Left colon (tissue), 2 donors: ENCODE measurements at regions not wholly inside any gene's neighbourhood (a gene's known extent, or its start where the extent isn't known, plus 50 kb on each side); places are given as distances from the start of the nearest gene placed in this dataset.
"Not testable (repeated sequence)": the region's sequence is repeated elsewhere in the genome, so short reads cannot be mapped to it uniquely, and the experiment has no call there.

Experiments
- ATAC-seq: fragments of 200-7000 bp; cut with Tn5 transposase; one replicate; pipeline ENCODE4 v1.9.1; 2020; ENCODE audit warnings: mild to moderate bottlenecking, moderate library complexity
- DNase-seq, 2 donors: peaks; one replicate each; pipeline ENCODE4 v3.0.0-alpha.2; 2020
- intact Hi-C, 2 donors: fragments of 100-400 bp; cut with DNase I in 1 of 2; cut with micrococcal nuclease in 1 of 2; formaldehyde crosslinking; loops; one replicate each; pipeline versions ENCODE4 v1.11.2 to v1.14.0; 2022; cut with DNase I, micrococcal nuclease
- donor health status: DM: no; HTN: no; CAD: no.
- donor health status: DM: yes; HTN: yes; CAD: no.

- ATAC-seq, DNase-seq, intact Hi-C loops: not testable (repeated sequence)
These were observed 729.2 kb downstream of the PRIM2 start for GRCh38 chr6:58046584-58046983.

- intact Hi-C loops, DNase-seq, ATAC-seq: not testable (repeated sequence)
These were observed 730.0 kb downstream of the PRIM2 start for GRCh38 chr6:58047389-58047788.

GRCh38 chr6:58047865-58048264 is 730.4 kb downstream of the PRIM2 start:
- ATAC-seq, intact Hi-C loops, DNase-seq: not testable (repeated sequence)

- not testable (repeated sequence) for ATAC-seq
These were observed 738.2 kb downstream of the PRIM2 start for GRCh38 chr6:58055465-58056176.

GRCh38 chr6:58059701-58060100 is 742.3 kb downstream of the PRIM2 start:
- intact Hi-C loops, ATAC-seq, DNase-seq: not testable (repeated sequence)

More at GRCh38 chr6:58055465-58056176, 738.2 kb downstream of the PRIM2 start:
- DNase-seq, intact Hi-C loops: not testable (repeated sequence)

GRCh38 chr6:58063542-58063941 is 746.1 kb downstream of the PRIM2 start:
- not testable (repeated sequence) for ATAC-seq

GRCh38 chr6:58067867-58068548 is 750.6 kb downstream of the PRIM2 start:
- DNase-seq, intact Hi-C loops, ATAC-seq: not testable (repeated sequence)

More at GRCh38 chr6:58063542-58063941, 746.1 kb downstream of the PRIM2 start:
- intact Hi-C loops, DNase-seq: not testable (repeated sequence)

GRCh38 chr6:58073263-58073662 is 755.8 kb downstream of the PRIM2 start:
- no peak for DNase-seq
- ATAC-seq: no peak

GRCh38 chr6:58090067-58090466 is 772.6 kb downstream of the PRIM2 start:
- ATAC-seq, intact Hi-C loops, DNase-seq: not testable (repeated sequence)

More at GRCh38 chr6:58073263-58073662, 755.8 kb downstream of the PRIM2 start:
- intact Hi-C loops: no loop called here

GRCh38 chr6:58097251-58097650 is 779.8 kb downstream of the PRIM2 start:
- intact Hi-C loops, ATAC-seq, DNase-seq: not testable (repeated sequence)

GRCh38 chr6:58113960-58114359 is 796.5 kb downstream of the PRIM2 start:
- no peak for ATAC-seq
- intact Hi-C loops: no loop called here
- DNase-seq: no peak

GRCh38 chr6:58117162-58117561 is 799.7 kb downstream of the PRIM2 start:
- DNase-seq: not testable (repeated sequence)

GRCh38 chr6:58121616-58122015 is 804.2 kb downstream of the PRIM2 start:
- intact Hi-C loops, ATAC-seq, DNase-seq: not testable (repeated sequence)

More at GRCh38 chr6:58117162-58117561, 799.7 kb downstream of the PRIM2 start:
- ATAC-seq, intact Hi-C loops: not testable (repeated sequence)

- intact Hi-C loops, ATAC-seq, DNase-seq: not testable (repeated sequence)
These were observed 806.3 kb downstream of the PRIM2 start for GRCh38 chr6:58123770-58124169.

- intact Hi-C loops, ATAC-seq, DNase-seq: not testable (repeated sequence)
These were observed 811.1 kb downstream of the PRIM2 start for GRCh38 chr6:58128549-58128948.

GRCh38 chr6:58129098-58129497 is 811.7 kb downstream of the PRIM2 start:
- DNase-seq, ATAC-seq, intact Hi-C loops: not testable (repeated sequence)

GRCh38 chr6:58139746-58140145 is 822.3 kb downstream of the PRIM2 start:
- DNase-seq, ATAC-seq, intact Hi-C loops: not testable (repeated sequence)

GRCh38 chr6:58171025-58171424 is 853.6 kb downstream of the PRIM2 start:
- DNase-seq, intact Hi-C loops, ATAC-seq: not testable (repeated sequence)

GRCh38 chr6:58181557-58182065 is 864.2 kb downstream of the PRIM2 start:
- peak; percentile 39 for ATAC-seq

More at GRCh38 chr6:58181557-58182065, 864.2 kb downstream of the PRIM2 start:
- DNase-seq, intact Hi-C loops: not testable (repeated sequence)
